Keratinocyte (primary cell): ENCODE measurements at regions not wholly inside any gene's neighbourhood (a gene's known extent, or its start where the extent isn't known, plus 50 kb on each side); places are given as distances from the start of the nearest gene placed in this dataset.

Source experiments
- EZH2 ChIP-seq: IDR thresholded peaks from one replicate; pipeline ENCODE4 v1.6.1; 2012; ENCODE audit warnings: inconsistent platforms, mild to moderate bottlenecking, low read length, moderate library complexity
- TF ChIP-seq, protein P1 (sequence below), 3 experiments: IDR thresholded peaks in 1 of 3; conservative IDR thresholded peaks in 1 of 3; optimal IDR thresholded peaks in 1 of 3; 2 replicates in 2 of 3; 3 replicates in 1 of 3; pipeline versions ENCODE3 to v1.5.1; 2011; ENCODE audit warnings: low read length in 3 of 3, mild to moderate bottlenecking in 3 of 3, moderate library complexity in 2 of 3, control low read depth in 1 of 3, inconsistent platforms in 1 of 3; ENCODE audit not compliant: insufficient read depth in 2 of 3; ENCODE audit errors: extremely low read depth in 1 of 3

DNA sequence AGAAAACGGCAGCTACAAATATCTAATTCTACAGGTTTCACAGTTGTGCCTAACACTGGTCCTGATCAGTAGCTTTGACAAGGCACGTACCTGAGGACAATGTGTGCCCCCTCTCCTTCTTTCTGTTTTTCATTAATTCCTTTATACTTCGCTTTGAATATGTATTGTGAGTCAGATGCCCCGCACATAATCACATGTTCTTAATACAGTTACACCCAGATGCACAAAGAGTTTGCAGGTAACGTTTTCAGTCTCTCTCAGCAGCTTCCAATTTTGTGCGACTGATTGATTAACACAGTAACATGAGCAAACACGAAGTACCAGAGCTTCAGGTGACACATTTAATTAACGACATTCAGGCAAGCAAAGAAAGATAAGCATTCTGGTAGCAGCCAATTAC, 209.8 kb upstream of the ZPLD1 start:
- TF ChIP-seq, protein P1, sequence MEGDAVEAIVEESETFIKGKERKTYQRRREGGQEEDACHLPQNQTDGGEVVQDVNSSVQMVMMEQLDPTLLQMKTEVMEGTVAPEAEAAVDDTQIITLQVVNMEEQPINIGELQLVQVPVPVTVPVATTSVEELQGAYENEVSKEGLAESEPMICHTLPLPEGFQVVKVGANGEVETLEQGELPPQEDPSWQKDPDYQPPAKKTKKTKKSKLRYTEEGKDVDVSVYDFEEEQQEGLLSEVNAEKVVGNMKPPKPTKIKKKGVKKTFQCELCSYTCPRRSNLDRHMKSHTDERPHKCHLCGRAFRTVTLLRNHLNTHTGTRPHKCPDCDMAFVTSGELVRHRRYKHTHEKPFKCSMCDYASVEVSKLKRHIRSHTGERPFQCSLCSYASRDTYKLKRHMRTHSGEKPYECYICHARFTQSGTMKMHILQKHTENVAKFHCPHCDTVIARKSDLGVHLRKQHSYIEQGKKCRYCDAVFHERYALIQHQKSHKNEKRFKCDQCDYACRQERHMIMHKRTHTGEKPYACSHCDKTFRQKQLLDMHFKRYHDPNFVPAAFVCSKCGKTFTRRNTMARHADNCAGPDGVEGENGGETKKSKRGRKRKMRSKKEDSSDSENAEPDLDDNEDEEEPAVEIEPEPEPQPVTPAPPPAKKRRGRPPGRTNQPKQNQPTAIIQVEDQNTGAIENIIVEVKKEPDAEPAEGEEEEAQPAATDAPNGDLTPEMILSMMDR (optimal IDR thresholded peaks at IDR 0.05 in 1 of 3, IDR thresholded peaks at IDR 0.05 in 1 of 3, conservative IDR thresholded peaks at IDR 0.05 in 1 of 3; ENCODE audit: extremely low read depth in 1 of 3, insufficient read depth in 2 of 3, low read length in 3 of 3), result no peak
- no peak for TF ChIP-seq EZH2
